C4-2B (cell line): ENCODE measurements at regions not wholly inside any gene's neighbourhood (a gene's known extent, or its start where the extent isn't known, plus 50 kb on each side); places are given as distances from the start of the nearest gene placed in this dataset.

Experiments used
- CTCF ChIP-seq: fragments of 450-650 bp; conservative IDR thresholded peaks from 2 replicates; pipeline ENCODE4 v1.5.1; 2017; ENCODE audit warnings: mild to moderate bottlenecking
- ZFX ChIP-seq: fragments of 450-650 bp; IDR thresholded peaks from 2 replicates; pipeline ENCODE4 v1.6.1; 2017

- no peak for TF ChIP-seq CTCF
- no peak for TF ChIP-seq ZFX
These were observed 633.5 kb downstream of the RAPGEF2 start for GRCh38 chr4:159736411-159736810.
